ENCODE measurements at regions not wholly inside any gene's neighbourhood (a gene's known extent, or its start where the extent isn't known, plus 50 kb on each side); places are given as distances from the start of the nearest gene placed in this dataset.

- H3K27ac ChIP-seq (ENCODE audit: low read length in 2 of 2): no peak overlapping the region
- WGBS (ENCODE audit: insufficient coverage): no CpG with 5 or more reads among the region's 1 CpG
- ChIA-PET CTCF (interaction anchor here (0.5 kb wide), 1 partner anchor 77 kb away, joined by 3 read pairs; no protein-coding TSS in a partner anchor), POLR2A (no interaction called here)
- no peak overlapping the region for H3K4me2 ChIP-seq (replicated peaks; ENCODE audit: low read depth, low read length, poor library complexity, severe bottlenecking)
- H3K79me2 ChIP-seq (ENCODE audit: control insufficient read depth, insufficient read depth, low read length): no peaks in the 10 kb centered on the region
- H3K9me3 Mint-ChIP-seq (ENCODE audit: insufficient read depth): no peaks in the 10 kb centered on the region
- no peak overlapping the region for H2AFZ ChIP-seq (ENCODE audit: insufficient read depth, low read depth, low read length, poor library complexity, severe bottlenecking)
- no peak overlapping the region for H3K4me3 Mint-ChIP-seq
- no peaks in the 10 kb centered on the region for H3K4me1 Mint-ChIP-seq
- peaks cover 5% of the 10 kb centered on the region for H3K27me3 Mint-ChIP-seq
- intact Hi-C loops (cut with micrococcal nuclease): no loop called here
- no peak overlapping the region for H3K4me3 ChIP-seq (ENCODE audit: control extremely low read depth in 1 of 5, extremely low read depth in 1 of 5, insufficient read depth in 1 of 5, low read depth in 2 of 5, low read length in 4 of 5)
- no peak for ATAC-seq (ENCODE audit: low read depth)
- no peak overlapping the region for H3K9ac ChIP-seq (ENCODE audit: low read length)
- no peak overlapping the region for H3K27ac Mint-ChIP-seq
- no peaks in the 10 kb centered on the region for H3K4me1 ChIP-seq (ENCODE audit: control insufficient read depth in 2 of 2, insufficient read depth in 2 of 2, low read length in 2 of 2)
- no peak for DNase-seq
- no peaks in the 10 kb centered on the region for H3K9me3 ChIP-seq (ENCODE audit: control extremely low read depth in 1 of 3, control insufficient read depth in 2 of 3, insufficient read depth in 1 of 3, low read length in 2 of 3)
- no peak for TF ChIP-seq CTCF (IDR thresholded peaks at IDR 0.05)
- no peak for TF ChIP-seq EZH2 (IDR thresholded peaks at IDR 0.05; ENCODE audit: borderline replicate concordance, insufficient read depth, low read depth, low read length, poor library complexity, severe bottlenecking)
- H3K27me3 ChIP-seq (replicated peaks in 1 of 4; ENCODE audit: control extremely low read depth in 1 of 4, control insufficient read depth in 3 of 4, insufficient read depth in 4 of 4, low read length in 3 of 4): peaks cover 0 to 8% (median 3%) of the 10 kb centered on the region in 4 experiments
- no peaks in the 10 kb centered on the region for H3K36me3 ChIP-seq (replicated peaks in 1 of 2; ENCODE audit: control extremely low read depth in 1 of 2, control insufficient read depth in 1 of 2, extremely low read depth in 1 of 2, insufficient read depth in 2 of 2, low read length in 1 of 2)
- no peaks in the 10 kb centered on the region for H4K20me1 ChIP-seq (ENCODE audit: control insufficient read depth, insufficient read depth, low read length, poor library complexity, severe bottlenecking)
Measured at GRCh38 chr5:36755920-36756488, 120.6 kb upstream of the NIPBL start.

DNA sequence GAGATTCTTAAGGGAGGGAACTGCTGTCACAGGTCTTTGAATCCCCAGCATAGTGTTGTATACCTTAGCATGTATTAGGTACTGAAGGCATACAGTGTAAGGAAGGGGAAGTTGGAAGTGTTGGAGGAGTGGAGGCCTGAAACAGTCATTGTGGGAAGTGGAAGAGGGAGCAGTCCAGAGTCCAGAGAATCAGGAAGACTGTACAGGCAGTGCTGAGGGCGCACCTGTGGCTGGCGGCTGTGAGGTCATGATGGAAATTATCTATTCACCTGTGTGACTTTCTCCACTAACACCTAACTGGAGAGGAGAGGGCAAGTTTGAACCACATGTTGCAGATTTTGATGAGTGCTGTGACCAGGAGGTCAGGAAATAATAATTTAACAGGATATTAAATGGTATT is 119.7 kb upstream of the NIPBL start:
- H2AFZ ChIP-seq (ENCODE audit: insufficient read depth, low read depth, low read length, poor library complexity, severe bottlenecking): no peak overlapping the region
- no peaks in the 10 kb centered on the region for H3K79me2 ChIP-seq (ENCODE audit: control insufficient read depth, insufficient read depth, low read length)
- H3K9me3 ChIP-seq (ENCODE audit: control extremely low read depth in 1 of 3, control insufficient read depth in 2 of 3, insufficient read depth in 1 of 3, low read length in 2 of 3): no peaks in the 10 kb centered on the region
- H3K9ac ChIP-seq (ENCODE audit: low read length): no peak overlapping the region
- Mint-ChIP-seq H3K27ac (no peak overlapping the region), H3K9me3 (ENCODE audit: insufficient read depth) (no peaks in the 10 kb centered on the region), H3K27me3 (peaks cover 7% of the 10 kb centered on the region), H3K4me3 (no peak overlapping the region), H3K4me1 (no peaks in the 10 kb centered on the region)
- ATAC-seq (ENCODE audit: low read depth): no peak
- H3K36me3 ChIP-seq (replicated peaks in 1 of 2; ENCODE audit: control extremely low read depth in 1 of 2, control insufficient read depth in 1 of 2, extremely low read depth in 1 of 2, insufficient read depth in 2 of 2, low read length in 1 of 2): no peaks in the 10 kb centered on the region
- no peaks in the 10 kb centered on the region for H4K20me1 ChIP-seq (ENCODE audit: control insufficient read depth, insufficient read depth, low read length, poor library complexity, severe bottlenecking)
- TF ChIP-seq EZH2 (IDR thresholded peaks at IDR 0.05; ENCODE audit: borderline replicate concordance, insufficient read depth, low read depth, low read length, poor library complexity, severe bottlenecking) (no peak), CTCF (IDR thresholded peaks at IDR 0.05) (no peak)
- ChIA-PET CTCF (no interaction called here), POLR2A (no interaction called here)
- H3K27ac ChIP-seq (ENCODE audit: low read length in 2 of 2): no peak overlapping the region
- peaks cover 0 to 8% (median 3%) of the 10 kb centered on the region in 4 experiments for H3K27me3 ChIP-seq (replicated peaks in 1 of 4; ENCODE audit: control extremely low read depth in 1 of 4, control insufficient read depth in 3 of 4, insufficient read depth in 4 of 4, low read length in 3 of 4)
- intact Hi-C loops (cut with micrococcal nuclease): no loop called here
- H3K4me2 ChIP-seq (replicated peaks; ENCODE audit: low read depth, low read length, poor library complexity, severe bottlenecking): no peak overlapping the region
- no peak overlapping the region for H3K4me3 ChIP-seq (ENCODE audit: control extremely low read depth in 1 of 5, extremely low read depth in 1 of 5, insufficient read depth in 1 of 5, low read depth in 2 of 5, low read length in 4 of 5)
- no CpG with 5 or more reads among the region's 2 CpGs for WGBS (ENCODE audit: insufficient coverage)
- H3K4me1 ChIP-seq (ENCODE audit: control insufficient read depth in 2 of 2, insufficient read depth in 2 of 2, low read length in 2 of 2): no peaks in the 10 kb centered on the region
- DNase-seq: no peak

All from B cell (primary cell).